Esophagus squamous epithelium (tissue), 5 donors: ENCODE measurements at regions not wholly inside any gene's neighbourhood (a gene's known extent, or its start where the extent isn't known, plus 50 kb on each side); places are given as distances from the start of the nearest gene placed in this dataset.

ENCODE experiments used
- DNase-seq: peaks from one replicate; lab custom pipeline; 2025; lab: John Stamatoyannopoulos, UW
- H3K27ac ChIP-seq, 4 donors: fragments of 200-600 bp; sonication (generic); one replicate each; pipeline ENCODE4 v1.5.1; 2016 to 2019; ENCODE audit warnings: mild to moderate bottlenecking in 1 of 4
- H3K27me3 ChIP-seq, 4 donors: fragments of 200-600 bp; sonication (generic); 1 replicate in 3 of 4; 2 replicates in 1 of 4; pipeline versions ENCODE4 v1.5.1 to v1.6.0; 2017 to 2021; ENCODE audit warnings: antibody characterized with exemption in 1 of 4
- H3K36me3 ChIP-seq, 3 donors: fragments of 200-600 bp; sonication (generic); one replicate each; pipeline ENCODE4 v1.5.1; 2016 to 2019
- H3K4me1 ChIP-seq, 3 donors: fragments of 200-600 bp; sonication (generic); one replicate each; pipeline ENCODE4 v1.5.1; 2017 to 2019
- H3K4me3 ChIP-seq, 4 donors: fragments of 200-600 bp; sonication (generic); 1 replicate in 3 of 4; 2 replicates in 1 of 4; pipeline ENCODE4 v1.5.1; 2016 to 2019; ENCODE audit warnings: mild to moderate bottlenecking in 2 of 4, moderate library complexity in 1 of 4
- H3K9me3 ChIP-seq, 3 donors: fragments of 200-600 bp; sonication (generic); one replicate each; pipeline ENCODE4 v1.5.1; 2016 to 2019
- CTCF ChIP-seq, 6 experiments: fragments of 450-650 bp in 4 of 6; fragments of 200-600 bp in 2 of 6; sonication (generic) in 2 of 6; IDR thresholded peaks; one replicate each; pipeline ENCODE4 v1.5.1; 2016 to 2019; ENCODE audit warnings: antibody characterized with exemption in 6 of 6, mild to moderate bottlenecking in 4 of 6, moderate library complexity in 4 of 6
- POLR2A ChIP-seq, 4 donors: fragments of 450-650 bp; IDR thresholded peaks; one replicate each; pipeline ENCODE4 v1.6.1; 2017; ENCODE audit warnings: antibody characterized with exemption in 4 of 4, mild to moderate bottlenecking in 4 of 4, moderate library complexity in 3 of 4
- WGBS, 2 donors: methylation state at CpG; one replicate each; pipeline ENCODE4 v1.1.5; 2018; 5-methylcytosine and 5-hydroxymethylcytosine counted together
- intact Hi-C: fragments of 100-400 bp; cut with DNase I; formaldehyde crosslinking; loops from one replicate; pipeline ENCODE4 v1.15.0; 2022
- donor health status: DM: yes; HTN: yes; CAD: no.

GRCh38 chr16:72464597-72465368, 292.8 kb upstream of the PMFBP1 start:
- Histone ChIP-seq H3K4me3 (no peak overlapping the region), H3K27me3 (no peaks in the 10 kb centered on the region), H3K36me3 (no peaks in the 10 kb centered on the region), H3K9me3 (no peaks in the 10 kb centered on the region), H3K27ac (no peak overlapping the region), H3K4me1 (no peaks in the 10 kb centered on the region)
- no peak for DNase-seq
- 70 to 88% methylated on average over 5 of the region's 5 CpGs for WGBS, 2 donors
- TF ChIP-seq CTCF (IDR thresholded peaks at IDR 0.05) (no peak), POLR2A (IDR thresholded peaks at IDR 0.05) (no peak)
- intact Hi-C loops, result no loop called here

- Histone ChIP-seq H3K4me1 (no peaks in the 10 kb centered on the region), H3K27me3 (no peaks in the 10 kb centered on the region), H3K27ac (no peak overlapping the region), H3K9me3 (no peaks in the 10 kb centered on the region), H3K4me3 (no peak overlapping the region), H3K36me3 (no peaks in the 10 kb centered on the region)
- intact Hi-C loops, result no loop called here
- TF ChIP-seq POLR2A (IDR thresholded peaks at IDR 0.05) (no peak), CTCF (IDR thresholded peaks at IDR 0.05) (no peak)
- 96 to 100% methylated on average over 1 of the region's 1 CpG for whole genome bisulfite sequencing, 2 donors
- DNase-seq, result no peak
Measured at GRCh38 chr16:72464052-72464451, 292.1 kb upstream of the PMFBP1 start.

GRCh38 chr16:72458035-72458434, 286.1 kb upstream of the PMFBP1 start:
- Histone ChIP-seq H3K9me3 (peaks cover 0 to 26% (median 0%) of the 10 kb centered on the region in 3 donors), H3K36me3 (no peaks in the 10 kb centered on the region), H3K27ac (no peak overlapping the region), H3K4me3 (no peak overlapping the region), H3K4me1 (no peaks in the 10 kb centered on the region), H3K27me3 (no peaks in the 10 kb centered on the region)
- DNase-seq, result no peak
- TF ChIP-seq POLR2A (IDR thresholded peaks at IDR 0.05) (no peak), CTCF (IDR thresholded peaks at IDR 0.05) (no peak)
- 78 to 89% methylated on average over 2 of the region's 2 CpGs for WGBS, 2 donors
- intact Hi-C loops, result no loop called here

- no peak overlapping the region for H3K4me3 ChIP-seq
- H3K27ac ChIP-seq, result no peak overlapping the region
- H3K4me1 ChIP-seq, result no peaks in the 10 kb centered on the region
- TF ChIP-seq CTCF (IDR thresholded peaks at IDR 0.05), result no peak
- no peak for TF ChIP-seq POLR2A (IDR thresholded peaks at IDR 0.05)
- H3K27me3 ChIP-seq, result no peaks in the 10 kb centered on the region
- H3K9me3 ChIP-seq, result peaks cover 0 to 26% (median 0%) of the 10 kb centered on the region in 3 donors
- no peaks in the 10 kb centered on the region for H3K36me3 ChIP-seq
- intact Hi-C loops, result no loop called here
- WGBS, 2 donors, result 93% methylated on average over 4 of the region's 4 CpGs
- no peak for DNase-seq
Measured at GRCh38 chr16:72457243-72457940, 285.4 kb upstream of the PMFBP1 start.
